DMS 273 (cell line): ENCODE measurements at regions not wholly inside any gene's neighbourhood (a gene's known extent, or its start where the extent isn't known, plus 50 kb on each side); places are given as distances from the start of the nearest gene placed in this dataset.

Source experiments
- DNase-seq: peaks from one replicate; lab custom pipeline; 2025; ENCODE audit not compliant: unreplicated experiment; lab: John Stamatoyannopoulos, UW

GRCh38 chr15:81442454-81442853, 68.4 kb upstream of the TMC3 start:
- no peak for DNase-seq

DNA sequence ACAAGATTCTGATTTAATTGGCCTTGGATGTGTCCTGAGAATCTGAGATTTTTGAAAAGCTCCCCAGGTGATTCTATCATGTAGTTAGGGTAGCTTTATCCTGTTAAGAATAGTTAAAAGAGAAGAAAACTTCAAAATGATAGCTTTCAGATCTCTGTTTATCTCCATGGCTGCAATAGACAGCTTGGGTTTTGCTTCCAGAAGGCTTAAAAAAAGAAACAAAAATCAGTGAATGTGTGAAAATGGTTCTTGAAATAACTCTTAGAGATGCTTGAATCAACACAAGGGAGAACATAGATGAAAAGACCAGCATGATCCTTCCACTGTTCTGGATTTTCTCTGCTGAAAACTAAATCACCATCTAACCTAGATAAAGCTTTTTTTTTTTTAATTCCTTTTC, 60.8 kb upstream of the TMC3 start:
- no peak for DNase-seq

DNA sequence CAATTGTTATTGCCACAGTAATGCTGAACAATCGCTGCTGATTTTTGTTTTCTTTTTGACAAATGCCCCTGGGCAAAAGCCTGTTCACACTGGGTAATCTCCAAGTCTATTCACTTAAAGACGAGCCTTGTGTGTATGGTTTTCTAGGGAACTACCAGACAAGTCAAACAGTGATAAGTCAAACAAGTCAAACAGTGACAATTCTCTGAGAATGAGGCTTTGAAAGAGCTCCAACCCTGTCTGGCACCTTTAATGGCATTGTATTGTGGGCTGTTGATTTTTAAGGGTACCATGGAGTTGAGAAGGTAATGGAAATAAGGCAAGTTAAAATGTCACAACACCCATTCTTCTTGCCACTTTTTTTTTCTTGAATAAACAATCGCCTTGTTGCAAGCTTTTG, 59.4 kb upstream of the TMC3 start:
- no peak for DNase-seq

DNA sequence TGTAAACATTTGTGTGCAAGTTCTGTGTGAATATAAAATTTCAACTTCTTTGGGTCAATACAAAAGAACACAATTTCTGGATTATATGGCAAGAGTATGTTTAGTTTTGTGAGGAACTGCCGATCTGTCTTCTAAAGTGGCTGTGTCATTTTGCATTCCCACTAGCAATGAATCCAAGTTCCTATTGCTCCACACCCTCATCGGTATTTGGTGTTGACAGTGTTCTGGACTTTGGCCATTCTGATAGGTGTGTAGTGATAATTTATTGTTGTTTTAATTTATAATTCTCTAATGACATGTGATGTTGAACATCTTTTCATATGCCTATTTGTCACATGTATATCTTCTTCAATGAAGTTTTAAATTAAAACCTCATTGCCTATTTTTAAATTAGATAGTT, 58.2 kb upstream of the TMC3 start:
- DNase-seq: no peak

DNA sequence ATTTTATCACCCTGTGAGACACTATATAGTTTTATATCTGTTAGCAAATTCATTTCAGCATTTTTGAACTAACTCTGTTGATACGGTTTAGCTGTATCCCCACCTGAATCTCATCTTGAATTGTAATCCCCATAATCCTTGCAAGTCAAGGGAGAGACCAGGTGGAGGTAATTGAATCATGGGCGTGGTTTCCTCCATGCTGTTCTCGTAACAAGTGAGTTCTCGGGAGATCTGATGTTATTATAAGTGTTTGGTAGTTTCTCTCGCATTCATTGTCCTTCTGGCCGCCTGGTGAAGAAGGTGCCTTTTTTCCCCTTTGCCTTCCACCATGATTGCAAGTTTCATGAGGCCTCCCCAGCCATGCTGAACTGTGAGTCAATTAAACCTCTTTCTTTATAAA, 53.2 kb upstream of the TMC3 start:
- DNase-seq: no peak

DNA sequence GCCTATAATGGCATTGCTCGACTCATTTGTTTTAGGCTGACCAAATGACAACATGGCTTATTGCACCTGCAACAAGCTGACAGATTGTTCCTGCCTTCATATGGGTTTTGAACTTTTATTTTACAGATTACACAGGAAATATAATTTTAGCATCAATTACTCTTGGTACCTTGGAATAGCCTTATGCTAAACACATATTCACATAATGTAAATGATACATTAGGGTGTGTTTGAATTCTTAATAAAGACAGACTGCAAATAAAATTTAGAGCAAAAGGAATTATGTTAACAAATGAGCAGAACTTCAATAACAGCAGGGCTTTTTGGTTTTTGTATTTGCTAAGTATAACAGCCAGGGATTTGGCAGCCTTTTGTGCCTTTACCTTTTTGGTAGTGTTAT, 51.9 kb upstream of the TMC3 start:
- no peak for DNase-seq
